SK-N-SH (cell line): ENCODE measurements at regions not wholly inside any gene's neighbourhood (a gene's known extent, or its start where the extent isn't known, plus 50 kb on each side); places are given as distances from the start of the nearest gene placed in this dataset.
A peak's percentile ranks its signal among the peaks of the same experiment; 100 is the strongest.

Experiments used
- CTCF ChIA-PET: fragments of 300-600, 350-600 bp; formaldehyde crosslinking; extraction: SDS; loops from one replicate; lab custom pipeline; 2021; lab: Yijun Ruan, JAX
- POLR2A ChIA-PET: fragments of 350-600 bp; sonication (Branson Sonifier 250); formaldehyde crosslinking; extraction: SDS; loops from one replicate; lab custom pipeline; 2020; ENCODE audit warnings: antibody characterized with exemption, inconsistent platforms; lab: Yijun Ruan, JAX
- DNase-seq: peaks from one replicate; pipeline ENCODE4 v3.0.0; 2012
- H2AFZ ChIP-seq: fragments of 200-600 bp; sonication (generic); 2 replicates; pipeline ENCODE4 v1.8.1; 2016; ENCODE audit warnings: antibody characterized with exemption, mild to moderate bottlenecking, low read depth
- H3F3A ChIP-seq: fragments of 200-600 bp; sonication (generic); replicated peaks from 2 replicates; pipeline ENCODE3; 2016; ENCODE audit warnings: antibody characterized with exemption, mild to moderate bottlenecking; ENCODE audit not compliant: insufficient read depth
- H3K27ac ChIP-seq, 2 experiments: fragments of 200-500 bp in 1 of 2; fragments of 200-600 bp in 1 of 2; sonication (Bioruptor generic) in 1 of 2; sonication (generic), shearing (Covaris generic) in 1 of 2; 2 replicates each; pipeline versions ENCODE4 v1.5.1 to v1.6.1; 2014 to 2016; ENCODE audit warnings: low read depth in 2 of 2, inconsistent platforms in 1 of 2, low read length in 1 of 2, mild to moderate bottlenecking in 1 of 2, mixed read lengths in 1 of 2
- H3K27me3 ChIP-seq: fragments of 200-600 bp; sonication (generic), shearing (Covaris generic); 2 replicates; pipeline ENCODE4 v1.6.1; 2016; ENCODE audit warnings: mixed run types; ENCODE audit not compliant: insufficient read depth
- H3K36me3 ChIP-seq, 2 experiments: fragments of 200-500 bp in 1 of 2; fragments of 200-600 bp in 1 of 2; sonication (Bioruptor generic) in 1 of 2; sonication (generic) in 1 of 2; replicated peaks in 1 of 2; 2 replicates each; pipeline versions ENCODE3 to v1.5.1; 2014 to 2016; ENCODE audit warnings: low read length in 1 of 2, mild to moderate bottlenecking in 1 of 2; ENCODE audit not compliant: insufficient read depth in 2 of 2, control insufficient read depth in 1 of 2
- H3K4me1 ChIP-seq, 2 experiments: fragments of 200-500 bp in 1 of 2; fragments of 200-600 bp in 1 of 2; sonication (Bioruptor generic) in 1 of 2; sonication (generic), shearing (Covaris generic) in 1 of 2; 2 replicates each; pipeline versions ENCODE4 v1.5.1 to v1.6.1; 2014 to 2016; ENCODE audit warnings: low read depth in 1 of 2, low read length in 1 of 2, mixed run types in 1 of 2; ENCODE audit not compliant: insufficient read depth in 2 of 2, control insufficient read depth in 1 of 2
- H3K4me2 ChIP-seq: fragments of 200-600 bp; sonication (generic), shearing (Covaris generic); 2 replicates; pipeline ENCODE4 v1.6.1; 2017; ENCODE audit warnings: mixed run types
- H3K4me3 ChIP-seq, 2 experiments: fragments of 200-500 bp in 1 of 2; fragments of 200-600 bp in 1 of 2; sonication (Bioruptor generic) in 1 of 2; sonication (generic), shearing (Covaris generic) in 1 of 2; 2 replicates each; pipeline versions ENCODE4 v1.5.1 to v1.8.1; 2014 to 2016; ENCODE audit warnings: low read depth in 2 of 2, inconsistent platforms in 1 of 2, low read length in 1 of 2, mild to moderate bottlenecking in 1 of 2, mixed read lengths in 1 of 2, moderate library complexity in 1 of 2
- H3K79me2 ChIP-seq: fragments of 200-600 bp; sonication (generic); 2 replicates; pipeline ENCODE4 v1.8.1; 2017; ENCODE audit warnings: mild to moderate bottlenecking; ENCODE audit not compliant: insufficient read depth
- H3K9ac ChIP-seq: fragments of 200-600 bp; sonication (generic); 2 replicates; pipeline ENCODE4 v1.6.1; 2017; ENCODE audit warnings: mixed run types
- H3K9me2 ChIP-seq: fragments of 200-600 bp; sonication (generic); 2 replicates; pipeline ENCODE4 v1.6.1; 2017; ENCODE audit warnings: mixed run types
- H3K9me3 ChIP-seq: fragments of 200-600 bp; sonication (generic); 2 replicates; pipeline ENCODE4 v1.6.1; 2017; ENCODE audit warnings: mixed run types, mild to moderate bottlenecking, moderate library complexity
- H4K20me1 ChIP-seq: fragments of 200-600 bp; sonication (generic); 2 replicates; pipeline ENCODE4 v1.6.1; 2017; ENCODE audit warnings: mild to moderate bottlenecking, mixed run types; ENCODE audit not compliant: insufficient read depth
- CHD2 ChIP-seq: fragments of 150-350 bp; IDR thresholded peaks from 2 replicates; pipeline ENCODE4 v1.6.1; 2018; ENCODE audit warnings: low read length; ENCODE audit not compliant: partially characterized antibody
- EP300 ChIP-seq, 2 experiments: IDR thresholded peaks; 2 replicates each; pipeline versions ENCODE4 v1.4.0 to v1.6.1; 2012; ENCODE audit warnings: borderline replicate concordance in 1 of 2, low read depth in 1 of 2, low read length in 1 of 2
- EZH2phosphoT487 ChIP-seq: fragments of 200-600 bp; sonication (generic); IDR thresholded peaks from 2 replicates; pipeline ENCODE4 v1.6.1; 2017; ENCODE audit warnings: low read depth, mixed run types, mild to moderate bottlenecking, antibody characterized with exemption, moderate library complexity, borderline replicate concordance
- FOXJ3 ChIP-seq: sonication (generic); formaldehyde crosslinking; IDR thresholded peaks from 2 replicates; pipeline ENCODE4 v1.5.1; 2020; ENCODE audit warnings: mild to moderate bottlenecking, missing genetic modification reagents
- FOXM1 ChIP-seq: IDR thresholded peaks from 2 replicates; pipeline ENCODE4 v1.4.0; 2012; ENCODE audit warnings: low read depth, mild to moderate bottlenecking
- GABPA ChIP-seq: IDR thresholded peaks from 2 replicates; pipeline ENCODE4 v1.4.0; 2012; ENCODE audit warnings: low read depth, mild to moderate bottlenecking
- GATA2 ChIP-seq: sonication (generic); formaldehyde crosslinking; IDR thresholded peaks from 2 replicates; pipeline ENCODE4 v1.5.0; 2020; ENCODE audit warnings: mild to moderate bottlenecking, missing genetic modification reagents
- JUND ChIP-seq: IDR thresholded peaks from 2 replicates; pipeline ENCODE4 v1.4.0; 2012
- MEF2A ChIP-seq: IDR thresholded peaks from 2 replicates; pipeline ENCODE4 v1.4.0; 2012; ENCODE audit warnings: low read depth, borderline replicate concordance
- NFIC ChIP-seq: IDR thresholded peaks from 2 replicates; pipeline ENCODE4 v1.4.0; 2012; ENCODE audit warnings: borderline replicate concordance
- RCOR1 ChIP-seq: fragments of 150-350 bp; IDR thresholded peaks from 2 replicates; pipeline ENCODE4 v1.6.1; 2017; ENCODE audit warnings: antibody characterized with exemption, low read length
- TAF1 ChIP-seq: IDR thresholded peaks from 2 replicates; pipeline ENCODE4 v1.6.1; 2012; ENCODE audit warnings: low read depth, mild to moderate bottlenecking, low read length, moderate library complexity, borderline replicate concordance
- TCF12 ChIP-seq: IDR thresholded peaks from 2 replicates; pipeline ENCODE4 v1.4.0; 2012
- WGBS: methylation state at CpG from one replicate; pipeline ENCODE4 v1.1.6; 2017; ENCODE audit warnings: low lambda C conversion rate; 5-methylcytosine and 5-hydroxymethylcytosine counted together
- TF ChIP-seq, protein P1 (sequence below): IDR thresholded peaks from 2 replicates; pipeline ENCODE4 v1.4.0; 2012; ENCODE audit warnings: low read depth
- TF ChIP-seq, protein P2 (sequence below): IDR thresholded peaks from 2 replicates; pipeline ENCODE4; 2012
- TF ChIP-seq, protein P3 (sequence below): IDR thresholded peaks from 2 replicates; pipeline ENCODE4 v1.4.0; 2012; ENCODE audit warnings: low read depth, borderline replicate concordance

DNA sequence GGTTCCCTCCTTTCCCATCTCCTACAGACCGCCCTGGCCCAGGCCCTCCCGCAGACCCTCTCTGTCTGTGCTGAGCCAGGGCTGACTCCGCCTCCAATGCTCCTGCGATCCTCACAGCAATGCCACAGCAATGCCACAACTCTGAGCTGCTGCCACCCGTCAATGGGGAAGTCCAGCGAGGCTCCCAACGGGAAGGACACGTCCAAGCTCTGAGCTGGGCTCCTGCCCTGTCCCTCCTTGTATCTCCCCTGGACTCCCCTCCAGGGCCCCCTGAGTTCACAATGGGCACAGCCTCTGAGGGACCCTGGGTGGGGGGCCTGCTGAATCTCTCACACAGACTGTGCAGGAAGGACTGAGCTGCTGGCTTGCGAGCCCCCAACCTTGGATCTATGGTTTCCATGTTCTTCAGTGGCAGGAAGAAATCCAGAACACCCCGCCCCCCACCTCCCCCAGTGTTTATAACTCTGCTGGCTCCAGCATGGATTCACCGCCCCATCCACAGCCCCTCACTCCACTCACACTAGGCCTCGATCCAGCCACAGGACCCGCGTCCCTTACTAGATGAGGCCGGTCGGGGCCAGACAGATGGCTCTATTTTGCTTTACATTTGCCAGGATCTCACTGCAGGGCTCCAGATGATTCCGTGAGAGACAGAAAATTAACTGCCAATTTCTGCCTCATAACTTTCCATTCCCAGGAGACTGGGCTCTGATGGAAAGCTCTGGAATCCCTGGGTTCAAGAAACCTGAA is 338.0 kb downstream of the MATN1 start:
- ChIA-PET CTCF (interaction anchor here (0.7 kb wide), 1 partner anchor 554 kb away, joined by 3 read pairs; no protein-coding TSS in a partner anchor), POLR2A (no interaction called here)
- no peak overlapping the region for H3K9ac ChIP-seq
- H2AFZ ChIP-seq: no peak overlapping the region
- no peaks in the 10 kb centered on the region for H3K36me3 ChIP-seq
- H3K4me3 ChIP-seq: no peak overlapping the region
- TF ChIP-seq GABPA (no peak), JUND (no peak), FOXM1 (no peak), GATA2 (CRISPR knock-in tag) (no peak), TAF1 (no peak), TCF12 (no peak), EZH2phosphoT487 (no peak), FOXJ3 (no peak)
- TF ChIP-seq, protein P1, sequence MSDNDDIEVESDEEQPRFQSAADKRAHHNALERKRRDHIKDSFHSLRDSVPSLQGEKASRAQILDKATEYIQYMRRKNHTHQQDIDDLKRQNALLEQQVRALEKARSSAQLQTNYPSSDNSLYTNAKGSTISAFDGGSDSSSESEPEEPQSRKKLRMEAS: no peak
- TF ChIP-seq, protein P2, sequence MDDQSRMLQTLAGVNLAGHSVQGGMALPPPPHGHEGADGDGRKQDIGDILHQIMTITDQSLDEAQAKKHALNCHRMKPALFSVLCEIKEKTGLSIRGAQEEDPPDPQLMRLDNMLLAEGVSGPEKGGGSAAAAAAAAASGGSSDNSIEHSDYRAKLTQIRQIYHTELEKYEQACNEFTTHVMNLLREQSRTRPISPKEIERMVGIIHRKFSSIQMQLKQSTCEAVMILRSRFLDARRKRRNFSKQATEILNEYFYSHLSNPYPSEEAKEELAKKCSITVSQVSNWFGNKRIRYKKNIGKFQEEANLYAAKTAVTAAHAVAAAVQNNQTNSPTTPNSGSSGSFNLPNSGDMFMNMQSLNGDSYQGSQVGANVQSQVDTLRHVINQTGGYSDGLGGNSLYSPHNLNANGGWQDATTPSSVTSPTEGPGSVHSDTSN: no peak
- no peaks in the 10 kb centered on the region for H3F3A ChIP-seq
- no peaks in the 10 kb centered on the region for H4K20me1 ChIP-seq
- no peaks in the 10 kb centered on the region for H3K27me3 ChIP-seq
- peaks cover 0 to 27% of the 10 kb centered on the region in 2 experiments; a peak in 2 of 4 replicates for H3K4me1 ChIP-seq
- no peaks in the 10 kb centered on the region for H3K9me2 ChIP-seq
- no peak overlapping the region for H3K4me2 ChIP-seq
- H3K27ac ChIP-seq: no peak overlapping the region
- DNase-seq: no peak
- H3K9me3 ChIP-seq: no peaks in the 10 kb centered on the region
- H3K79me2 ChIP-seq: no peaks in the 10 kb centered on the region
- WGBS: 65% methylated on average over 14 of the region's 17 CpGs

DNA sequence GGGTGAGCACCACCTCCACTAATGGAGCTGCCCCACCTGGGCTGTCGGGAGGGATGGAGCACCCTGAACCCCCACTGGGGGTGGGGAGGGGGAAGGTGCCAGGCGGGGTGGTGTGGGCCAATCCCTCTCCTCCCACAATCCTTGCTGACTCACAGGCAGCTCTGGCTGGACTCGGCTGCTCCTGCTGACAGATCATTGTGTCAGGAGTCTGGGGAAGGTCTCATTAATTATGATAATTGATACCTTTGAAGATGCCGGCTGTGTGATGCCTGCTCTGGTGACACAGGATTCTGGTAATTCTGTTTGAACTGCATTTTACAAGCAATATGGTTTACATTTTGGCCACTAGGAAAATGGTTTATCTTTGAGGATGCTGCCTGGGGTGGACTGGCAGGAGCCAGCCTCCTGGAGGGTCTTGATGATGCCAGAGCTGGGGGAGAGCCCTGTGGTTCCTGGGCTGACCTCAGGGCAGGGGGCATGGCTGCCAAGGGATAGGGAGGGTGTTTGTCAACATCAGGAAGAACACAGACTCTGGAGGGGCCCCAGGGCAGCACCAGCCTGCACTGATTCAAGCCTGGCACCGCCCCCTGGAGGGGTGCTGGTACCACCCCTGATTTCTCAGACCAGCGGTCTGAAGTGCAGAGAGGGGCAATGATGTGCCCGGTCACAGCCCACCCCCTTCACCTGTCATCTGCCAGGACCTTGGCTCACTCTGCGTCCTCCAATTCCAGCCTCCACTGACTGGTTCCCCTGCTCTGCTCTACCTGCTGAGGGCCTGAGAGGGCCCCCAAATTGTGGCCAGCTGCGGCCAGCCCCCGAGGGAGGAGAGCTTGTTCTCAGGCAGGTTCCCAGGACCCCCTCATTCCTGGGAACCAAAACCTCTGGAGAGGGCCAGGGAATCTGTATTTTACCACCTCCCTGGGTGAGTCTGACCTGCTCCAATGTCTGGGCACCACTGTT is 338.8 kb downstream of the MATN1 start:
- WGBS: 15% methylated on average over 2 of the region's 10 CpGs
- DNase-seq: peak; percentile 76

More for the DNA sequence above, 338.8 kb downstream of the MATN1 start:
- Histone ChIP-seq H3K27ac (no peak overlapping the region), H3K36me3 (no peaks in the 10 kb centered on the region), H3F3A (no peaks in the 10 kb centered on the region), H3K27me3 (no peaks in the 10 kb centered on the region), H3K9me2 (no peaks in the 10 kb centered on the region), H3K9ac (no peak overlapping the region), H3K9me3 (no peaks in the 10 kb centered on the region), H3K4me2 (no peak overlapping the region), H2AFZ (no peak overlapping the region), H3K79me2 (no peaks in the 10 kb centered on the region), H4K20me1 (no peaks in the 10 kb centered on the region), H3K4me1 (peaks cover 4 to 34% of the 10 kb centered on the region in 2 experiments; a peak in 3 of 4 replicates), H3K4me3 (no peak overlapping the region)
- POLR2A ChIA-PET: no interaction called here
- CTCF ChIA-PET: interaction anchor here (0.9 kb wide), 1 partner anchor 24 kb away, joined by 3 read pairs; no protein-coding TSS in a partner anchor
- TF ChIP-seq, protein P3, sequence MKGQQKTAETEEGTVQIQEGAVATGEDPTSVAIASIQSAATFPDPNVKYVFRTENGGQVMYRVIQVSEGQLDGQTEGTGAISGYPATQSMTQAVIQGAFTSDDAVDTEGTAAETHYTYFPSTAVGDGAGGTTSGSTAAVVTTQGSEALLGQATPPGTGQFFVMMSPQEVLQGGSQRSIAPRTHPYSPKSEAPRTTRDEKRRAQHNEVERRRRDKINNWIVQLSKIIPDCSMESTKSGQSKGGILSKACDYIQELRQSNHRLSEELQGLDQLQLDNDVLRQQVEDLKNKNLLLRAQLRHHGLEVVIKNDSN: no peak
- TF ChIP-seq JUND (no peak), MEF2A (no peak), EP300 (IDR thresholded peaks at IDR 0.05; ENCODE audit: borderline replicate concordance in 1 of 2, low read depth in 1 of 2, low read length in 1 of 2) (peak in 1 of 2 experiments; percentile 76; a peak in 2 of 4 replicates), CHD2 (peak; percentile 25), NFIC (no peak), GATA2 (CRISPR knock-in tag) (peak; percentile 50; the same call in 1 of the 2 replicates), RCOR1 (peak; percentile 75; the same call in 1 of the 2 replicates)
